Mucosa of descending colon (tissue), 3 donors: ENCODE measurements at regions not wholly inside any gene's neighbourhood (a gene's known extent, or its start where the extent isn't known, plus 50 kb on each side); places are given as distances from the start of the nearest gene placed in this dataset.

Experiments
- ATAC-seq: fragments of 200-7000 bp; cut with Tn5 transposase; one replicate; pipeline ENCODE4 v1.9.1; 2020; ENCODE audit warnings: mild to moderate bottlenecking, moderate library complexity
- DNase-seq, 3 donors: peaks; one replicate each; pipeline ENCODE4 v3.0.0-alpha.2; 2020
- H3K36me3 ChIP-seq: fragments of 200-600 bp; one replicate; pipeline ENCODE4 v1.8.0; 2021; ENCODE audit warnings: low read depth, mild to moderate bottlenecking
- H3K4me1 ChIP-seq: fragments of 200-600 bp; one replicate; pipeline ENCODE4 v1.8.0; 2021; ENCODE audit warnings: low read depth, mild to moderate bottlenecking
- H3K4me3 ChIP-seq: fragments of 200-600 bp; one replicate; pipeline ENCODE4 v1.8.0; 2021; ENCODE audit warnings: mild to moderate bottlenecking
- H3K9me3 ChIP-seq: fragments of 200-600 bp; one replicate; pipeline ENCODE4 v1.8.0; 2021; ENCODE audit warnings: mild to moderate bottlenecking
- intact Hi-C, 2 donors: fragments of 100-400 bp; cut with DNase I in 1 of 2; cut with micrococcal nuclease in 1 of 2; formaldehyde crosslinking; loops; one replicate each; pipeline versions ENCODE4 v1.11.0 to v1.11.1; 2022; cut with DNase I, micrococcal nuclease
- TF ChIP-seq, protein P1 (sequence below): fragments of 200-600 bp; IDR thresholded peaks from one replicate; pipeline ENCODE4 v1.8.0; 2022; ENCODE audit warnings: antibody characterized with exemption, mild to moderate bottlenecking
- donor health status: DM: no; HTN: no; CAD: no; lungs with moderate emphysema.
- donor health status: DM: no; HTN: no; CAD: no.
- donor health status: DM: no; HTN: yes; CAD: no.

DNA sequence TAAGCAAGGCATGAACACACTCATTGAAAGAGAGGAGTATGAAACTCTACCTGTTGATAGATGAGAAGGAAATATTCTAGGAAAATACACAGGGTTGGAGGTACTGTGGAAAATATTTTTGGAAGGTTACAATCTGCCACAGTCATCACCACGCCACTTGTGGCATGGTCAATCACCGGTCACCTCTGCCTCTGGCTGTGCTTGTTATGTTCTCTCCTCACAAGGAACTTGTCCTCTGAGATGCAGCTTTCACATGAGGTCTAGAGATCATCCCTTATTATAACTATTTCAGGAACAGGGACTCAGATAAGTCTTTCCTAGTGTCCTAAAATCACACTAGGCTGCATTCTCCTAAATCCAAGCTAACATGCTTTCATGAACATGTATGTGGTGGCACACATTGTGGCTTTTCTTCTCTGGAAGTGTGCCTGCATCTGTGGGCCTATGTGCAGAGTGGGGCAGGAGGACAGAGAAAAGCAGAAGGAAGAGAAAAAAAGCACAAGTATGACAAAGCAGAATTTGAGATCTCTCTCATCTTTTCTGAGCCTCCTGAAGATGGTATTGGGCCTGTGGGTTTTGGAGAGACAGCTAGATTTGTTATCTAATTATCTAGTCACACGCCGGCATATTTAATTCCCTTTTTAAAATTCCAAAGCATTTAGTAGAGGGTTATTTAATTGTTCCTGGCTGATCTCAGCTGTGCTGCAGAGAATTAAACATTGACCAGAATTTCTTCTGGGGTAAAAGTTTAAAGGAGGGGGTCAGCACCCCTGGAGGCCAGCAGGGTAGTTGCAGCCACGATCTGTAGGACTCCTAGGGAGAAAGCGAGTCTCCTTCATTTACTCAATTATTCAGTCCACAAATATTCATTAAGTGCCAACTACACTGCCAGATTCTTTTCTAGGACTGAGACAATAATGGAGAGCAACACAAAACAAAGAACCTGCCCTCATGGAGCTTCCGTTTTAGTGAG is 294.6 kb downstream of the RDH14 start:
- Histone ChIP-seq H3K9me3 (no peaks in the 10 kb centered on the region), H3K4me3 (no peak overlapping the region), H3K4me1 (no peaks in the 10 kb centered on the region), H3K36me3 (no peaks in the 10 kb centered on the region)
- intact Hi-C loops, result no loop called here
- DNase-seq (no peak), ATAC-seq (no peak)
- TF ChIP-seq, protein P1, sequence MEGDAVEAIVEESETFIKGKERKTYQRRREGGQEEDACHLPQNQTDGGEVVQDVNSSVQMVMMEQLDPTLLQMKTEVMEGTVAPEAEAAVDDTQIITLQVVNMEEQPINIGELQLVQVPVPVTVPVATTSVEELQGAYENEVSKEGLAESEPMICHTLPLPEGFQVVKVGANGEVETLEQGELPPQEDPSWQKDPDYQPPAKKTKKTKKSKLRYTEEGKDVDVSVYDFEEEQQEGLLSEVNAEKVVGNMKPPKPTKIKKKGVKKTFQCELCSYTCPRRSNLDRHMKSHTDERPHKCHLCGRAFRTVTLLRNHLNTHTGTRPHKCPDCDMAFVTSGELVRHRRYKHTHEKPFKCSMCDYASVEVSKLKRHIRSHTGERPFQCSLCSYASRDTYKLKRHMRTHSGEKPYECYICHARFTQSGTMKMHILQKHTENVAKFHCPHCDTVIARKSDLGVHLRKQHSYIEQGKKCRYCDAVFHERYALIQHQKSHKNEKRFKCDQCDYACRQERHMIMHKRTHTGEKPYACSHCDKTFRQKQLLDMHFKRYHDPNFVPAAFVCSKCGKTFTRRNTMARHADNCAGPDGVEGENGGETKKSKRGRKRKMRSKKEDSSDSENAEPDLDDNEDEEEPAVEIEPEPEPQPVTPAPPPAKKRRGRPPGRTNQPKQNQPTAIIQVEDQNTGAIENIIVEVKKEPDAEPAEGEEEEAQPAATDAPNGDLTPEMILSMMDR, result no peak

DNA sequence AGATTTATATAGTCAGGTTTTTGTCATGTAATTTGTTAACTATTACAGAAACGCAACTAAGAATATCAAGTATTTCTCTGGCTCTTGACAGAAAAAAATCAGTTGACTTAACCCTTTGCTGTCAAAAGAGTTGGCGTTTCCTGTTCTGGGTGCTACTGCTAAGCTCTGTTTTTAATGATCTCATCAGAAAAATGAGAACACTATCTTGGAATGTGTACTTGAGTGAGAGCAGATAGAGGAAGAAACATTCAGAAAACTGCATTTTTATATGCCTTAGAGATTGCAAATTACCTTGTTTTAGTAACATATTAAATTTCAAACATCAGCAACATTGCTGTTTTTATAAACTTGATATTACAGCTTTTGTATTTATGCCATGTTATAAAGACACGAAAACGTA is 297.9 kb downstream of the RDH14 start:
- ATAC-seq, result no peak
- no peak for DNase-seq
- intact Hi-C loops, result no loop called here
- H3K36me3 ChIP-seq, result no peaks in the 10 kb centered on the region
- no peaks in the 10 kb centered on the region for H3K9me3 ChIP-seq
- no peak overlapping the region for H3K4me3 ChIP-seq
- TF ChIP-seq, protein P1, result no peak
- H3K4me1 ChIP-seq, result no peaks in the 10 kb centered on the region

DNA sequence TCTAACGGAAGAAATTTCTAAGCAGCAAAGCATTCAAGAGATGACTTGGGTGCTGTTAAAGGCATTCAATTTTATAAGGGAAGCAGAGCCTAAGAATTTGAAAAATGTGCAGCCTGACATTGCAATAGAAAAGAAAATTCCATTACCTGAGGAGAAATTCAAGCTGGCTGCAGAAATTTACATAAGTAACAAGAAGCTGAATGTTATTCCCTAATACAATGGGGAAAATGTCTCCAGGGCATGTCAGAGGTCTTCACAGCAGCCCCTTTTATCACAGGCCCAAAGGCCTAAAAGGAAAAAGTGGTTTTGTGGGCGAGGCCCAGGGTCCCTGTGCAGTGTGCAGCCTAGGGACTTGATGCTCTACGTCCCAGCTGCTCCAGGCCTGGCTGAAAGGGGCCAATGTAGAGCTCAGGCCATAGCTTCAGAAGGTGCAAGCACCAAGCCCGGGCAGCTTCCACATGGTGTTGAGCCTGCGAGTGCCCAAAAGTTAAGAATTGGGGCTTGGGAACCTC is 306.7 kb downstream of the RDH14 start:
- intact Hi-C loops, result no loop called here
- Histone ChIP-seq H3K4me1 (no peaks in the 10 kb centered on the region), H3K9me3 (no peaks in the 10 kb centered on the region), H3K4me3 (no peak overlapping the region), H3K36me3 (no peaks in the 10 kb centered on the region)
- TF ChIP-seq, protein P1, result no peak
- ATAC-seq (no peak), DNase-seq (no peak)

DNA sequence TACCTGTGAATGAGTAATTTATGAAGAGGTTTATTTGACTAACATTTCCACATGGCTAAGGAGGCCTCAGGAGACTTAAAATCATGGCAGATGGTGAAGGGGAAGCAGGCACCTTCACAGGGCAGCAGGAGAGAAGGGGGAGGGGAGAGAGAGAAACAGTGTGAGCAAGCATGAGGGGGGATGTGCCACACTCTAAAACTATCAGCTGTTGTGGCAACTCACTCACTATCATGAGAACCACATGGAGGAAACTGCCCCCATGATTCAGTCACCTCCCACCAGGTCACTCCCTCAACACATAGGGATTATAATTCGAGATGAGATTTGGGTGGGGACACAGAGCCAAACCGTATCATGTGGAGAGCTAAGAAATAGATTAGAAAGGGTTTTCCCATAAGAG is 309.0 kb downstream of the RDH14 start:
- TF ChIP-seq, protein P1, result no peak
- Histone ChIP-seq H3K9me3 (no peaks in the 10 kb centered on the region), H3K36me3 (no peaks in the 10 kb centered on the region), H3K4me3 (no peak overlapping the region), H3K4me1 (no peaks in the 10 kb centered on the region)
- intact Hi-C loops, result no loop called here
- no peak for DNase-seq
- ATAC-seq, result no peak

DNA sequence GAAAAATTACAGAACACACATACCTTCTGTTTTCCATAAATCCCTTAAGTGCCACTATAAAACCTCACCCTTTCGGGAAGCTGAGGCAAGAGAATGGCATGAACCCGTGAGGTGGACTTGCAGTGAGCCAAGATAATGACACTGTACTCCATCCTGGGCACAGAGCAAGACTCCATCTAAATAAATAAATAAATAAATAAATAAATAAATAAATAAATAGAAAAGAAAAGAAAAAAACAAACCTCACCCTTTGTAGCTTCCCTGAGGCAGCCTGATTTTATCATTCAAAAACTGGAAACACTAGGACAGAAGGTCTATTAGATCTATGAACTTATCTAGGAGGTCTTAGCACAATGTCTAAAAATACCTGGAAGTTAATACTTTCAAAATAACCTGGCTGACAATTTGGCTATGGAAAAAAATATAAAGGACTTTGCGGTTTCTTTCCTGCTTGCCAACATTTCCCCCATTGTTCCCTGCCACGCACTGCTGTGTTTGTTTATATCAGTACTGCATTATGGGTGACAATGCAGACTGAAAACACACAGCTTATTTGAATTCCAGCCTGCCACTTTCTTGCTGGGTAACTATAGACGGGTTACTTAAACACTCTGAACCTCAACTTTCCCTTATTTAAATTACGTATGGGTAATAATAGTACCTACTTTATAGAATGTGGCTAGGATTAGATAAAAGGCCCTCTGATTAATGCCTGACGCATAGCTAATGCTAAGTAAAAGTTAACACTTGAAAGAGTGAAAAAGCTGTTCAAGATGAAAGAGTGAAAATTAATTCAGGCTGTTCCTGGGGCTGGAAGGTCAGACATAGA is 313.0 kb downstream of the RDH14 start:
- TF ChIP-seq, protein P1, result no peak
- Histone ChIP-seq H3K4me1 (no peaks in the 10 kb centered on the region), H3K4me3 (no peak overlapping the region), H3K9me3 (no peaks in the 10 kb centered on the region), H3K36me3 (no peaks in the 10 kb centered on the region)
- intact Hi-C loops, result no loop called here
- ATAC-seq (no peak), DNase-seq (no peak)
